ENCODE measurements at regions not wholly inside any gene's neighbourhood (a gene's known extent, or its start where the extent isn't known, plus 50 kb on each side); places are given as distances from the start of the nearest gene placed in this dataset.

- TF ChIP-seq CTCF (IDR thresholded peaks at IDR 0.05) (no peak), POLR2A (IDR thresholded peaks at IDR 0.05) (no peak)
Measured at GRCh38 chr6:165991341-165991740, 176.3 kb downstream of the TBXT start.

Measured in uterus (tissue), 2 donors.